Transverse colon (tissue), 4 donors: ENCODE measurements at regions not wholly inside any gene's neighbourhood (a gene's known extent, or its start where the extent isn't known, plus 50 kb on each side); places are given as distances from the start of the nearest gene placed in this dataset.

Experiments used
- DNase-seq: peaks from one replicate; pipeline ENCODE4 v3.0.0-alpha.2; 2019
- H3K27ac ChIP-seq, 4 donors: fragments of 200-600 bp; sonication (generic); 2 replicates each; pipeline ENCODE4 v1.5.1; 2016 to 2018; ENCODE audit warnings: inconsistent platforms in 4 of 4
- H3K27me3 ChIP-seq: fragments of 200-600 bp; sonication (generic); 2 replicates; pipeline ENCODE4 v1.5.1; 2017; ENCODE audit warnings: inconsistent platforms
- H3K36me3 ChIP-seq, 4 donors: fragments of 200-600 bp; sonication (generic); 2 replicates each; pipeline ENCODE4 v1.5.1; 2017 to 2019; ENCODE audit warnings: inconsistent platforms in 4 of 4
- H3K4me1 ChIP-seq, 4 donors: fragments of 200-600 bp; sonication (generic); 2 replicates each; pipeline ENCODE4 v1.5.1; 2017 to 2020; ENCODE audit warnings: inconsistent platforms in 4 of 4
- H3K4me3 ChIP-seq, 4 donors: fragments of 200-600 bp; sonication (generic); 1 replicate in 1 of 4; 2 replicates in 3 of 4; pipeline versions ENCODE4 v1.5.1 to v1.6.1; 2017 to 2019; ENCODE audit warnings: inconsistent platforms in 4 of 4
- H3K9me3 ChIP-seq, 2 donors: fragments of 200-600 bp; sonication (generic); 2 replicates each; pipeline ENCODE4 v1.5.1; 2017 to 2019; ENCODE audit warnings: inconsistent platforms in 2 of 2
- EP300 ChIP-seq: sonication (generic); formaldehyde crosslinking; IDR thresholded peaks from one replicate; pipeline ENCODE4 v1.6.1; 2017; ENCODE audit warnings: antibody characterized with exemption, low read depth
- POLR2A ChIP-seq: fragments of 450-650 bp; IDR thresholded peaks from one replicate; pipeline ENCODE4 v1.6.1; 2016; ENCODE audit warnings: antibody characterized with exemption, mild to moderate bottlenecking, moderate library complexity
- POLR2AphosphoS5 ChIP-seq, 3 donors: sonication (generic); formaldehyde crosslinking; IDR thresholded peaks; one replicate each; pipeline ENCODE4 v1.6.1; 2016; ENCODE audit warnings: antibody characterized with exemption in 3 of 3
- WGBS, 2 donors: methylation state at CpG; one replicate each; pipeline ENCODE4 v1.1.5; 2018; ENCODE audit warnings: low coverage in 1 of 2; 5-methylcytosine and 5-hydroxymethylcytosine counted together
- in situ Hi-C, 4 donors: fragments of 200-750 bp; cut with MboI; loops; one replicate each; pipeline versions ENCODE4 v1.15.0 to v1.15.1; 2017; ENCODE audit warnings: low sequenced_read_pairs in 3 of 4, low pct_ligation_motif_present in 1 of 4, low pct_unique_long_range_greater_than_20kb in 1 of 4
- intact Hi-C: fragments of 100-400 bp; cut with DNase I; formaldehyde crosslinking; loops from one replicate; pipeline ENCODE4 v1.15.1; 2023; ENCODE audit warnings: low total_unique reads
- TF ChIP-seq, protein P1 (sequence below), 5 experiments: fragments of 200-600 bp in 3 of 5; fragments of 450-650 bp in 2 of 5; sonication (generic) in 3 of 5; IDR thresholded peaks; 1 replicate in 2 of 5; 2 replicates in 3 of 5; pipeline ENCODE4 v1.5.1; 2016 to 2017; ENCODE audit warnings: antibody characterized with exemption in 5 of 5, inconsistent platforms in 3 of 5, mild to moderate bottlenecking in 2 of 5, moderate library complexity in 1 of 5

DNA sequence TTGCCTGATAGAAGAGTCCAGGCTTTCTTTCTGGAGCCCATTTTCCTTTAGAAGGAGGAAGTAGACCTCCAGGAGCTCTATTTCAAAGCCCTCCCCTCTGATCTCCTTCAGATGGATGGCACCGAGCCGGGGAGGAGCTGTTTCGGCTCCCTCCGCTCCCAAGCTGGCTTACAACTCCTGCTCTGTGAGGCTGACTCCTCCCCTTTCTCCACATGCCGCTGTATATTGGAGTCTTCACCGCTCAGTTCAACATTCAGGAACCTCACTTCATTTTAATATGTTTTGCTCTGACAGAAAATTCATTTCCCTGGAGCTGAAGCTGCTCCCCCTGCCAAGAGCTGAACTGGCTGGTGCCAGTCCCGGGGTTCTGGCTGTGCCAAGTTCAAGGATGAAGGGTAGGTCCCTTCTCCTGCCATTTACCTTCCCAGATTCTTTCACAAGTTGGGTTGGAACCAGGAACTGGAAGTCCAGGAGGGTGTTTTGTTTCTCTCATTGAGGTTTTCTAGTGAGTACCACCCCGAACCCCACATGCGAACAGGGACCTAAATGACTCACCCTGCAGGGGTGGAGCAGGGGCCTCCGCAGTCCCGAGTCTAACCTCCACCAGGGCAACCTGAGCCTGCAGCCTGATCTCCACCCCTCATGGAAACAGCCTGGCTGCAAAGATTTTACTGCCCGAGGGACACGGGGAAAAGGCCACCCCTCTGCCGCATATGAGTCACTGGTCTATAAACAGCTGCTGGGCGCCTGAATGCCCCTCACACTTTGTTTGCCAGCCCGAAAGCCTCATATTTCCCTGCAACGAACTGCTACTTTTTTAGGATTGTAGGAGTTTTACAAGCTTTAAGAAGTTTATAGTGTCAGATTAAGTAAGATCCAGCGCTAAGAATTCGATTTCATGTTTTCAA, 68.6 kb upstream of the FOXA2 start:
- intact Hi-C loops (no loop called here), in situ Hi-C loops (no loop called here)
- H3K36me3 ChIP-seq, result no peaks in the 10 kb centered on the region
- H3K27ac ChIP-seq, result no peak overlapping the region
- 7 to 36% methylated on average over 10 to 19 of the region's 19 CpGs for WGBS, 2 donors
- H3K27me3 ChIP-seq, result peaks cover 21% of the 10 kb centered on the region
- no peak overlapping the region for H3K4me3 ChIP-seq
- TF ChIP-seq POLR2A (no peak), POLR2AphosphoS5 (IDR thresholded peaks at IDR 0.05) (no peak), EP300 (no peak)
- TF ChIP-seq, protein P1, sequence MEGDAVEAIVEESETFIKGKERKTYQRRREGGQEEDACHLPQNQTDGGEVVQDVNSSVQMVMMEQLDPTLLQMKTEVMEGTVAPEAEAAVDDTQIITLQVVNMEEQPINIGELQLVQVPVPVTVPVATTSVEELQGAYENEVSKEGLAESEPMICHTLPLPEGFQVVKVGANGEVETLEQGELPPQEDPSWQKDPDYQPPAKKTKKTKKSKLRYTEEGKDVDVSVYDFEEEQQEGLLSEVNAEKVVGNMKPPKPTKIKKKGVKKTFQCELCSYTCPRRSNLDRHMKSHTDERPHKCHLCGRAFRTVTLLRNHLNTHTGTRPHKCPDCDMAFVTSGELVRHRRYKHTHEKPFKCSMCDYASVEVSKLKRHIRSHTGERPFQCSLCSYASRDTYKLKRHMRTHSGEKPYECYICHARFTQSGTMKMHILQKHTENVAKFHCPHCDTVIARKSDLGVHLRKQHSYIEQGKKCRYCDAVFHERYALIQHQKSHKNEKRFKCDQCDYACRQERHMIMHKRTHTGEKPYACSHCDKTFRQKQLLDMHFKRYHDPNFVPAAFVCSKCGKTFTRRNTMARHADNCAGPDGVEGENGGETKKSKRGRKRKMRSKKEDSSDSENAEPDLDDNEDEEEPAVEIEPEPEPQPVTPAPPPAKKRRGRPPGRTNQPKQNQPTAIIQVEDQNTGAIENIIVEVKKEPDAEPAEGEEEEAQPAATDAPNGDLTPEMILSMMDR (IDR thresholded peaks at IDR 0.05), result no peak
- H3K4me1 ChIP-seq, result peaks cover 0 to 11% (median 6%) of the 10 kb centered on the region in 4 donors
- no peak for DNase-seq
- no peaks in the 10 kb centered on the region for H3K9me3 ChIP-seq

DNA sequence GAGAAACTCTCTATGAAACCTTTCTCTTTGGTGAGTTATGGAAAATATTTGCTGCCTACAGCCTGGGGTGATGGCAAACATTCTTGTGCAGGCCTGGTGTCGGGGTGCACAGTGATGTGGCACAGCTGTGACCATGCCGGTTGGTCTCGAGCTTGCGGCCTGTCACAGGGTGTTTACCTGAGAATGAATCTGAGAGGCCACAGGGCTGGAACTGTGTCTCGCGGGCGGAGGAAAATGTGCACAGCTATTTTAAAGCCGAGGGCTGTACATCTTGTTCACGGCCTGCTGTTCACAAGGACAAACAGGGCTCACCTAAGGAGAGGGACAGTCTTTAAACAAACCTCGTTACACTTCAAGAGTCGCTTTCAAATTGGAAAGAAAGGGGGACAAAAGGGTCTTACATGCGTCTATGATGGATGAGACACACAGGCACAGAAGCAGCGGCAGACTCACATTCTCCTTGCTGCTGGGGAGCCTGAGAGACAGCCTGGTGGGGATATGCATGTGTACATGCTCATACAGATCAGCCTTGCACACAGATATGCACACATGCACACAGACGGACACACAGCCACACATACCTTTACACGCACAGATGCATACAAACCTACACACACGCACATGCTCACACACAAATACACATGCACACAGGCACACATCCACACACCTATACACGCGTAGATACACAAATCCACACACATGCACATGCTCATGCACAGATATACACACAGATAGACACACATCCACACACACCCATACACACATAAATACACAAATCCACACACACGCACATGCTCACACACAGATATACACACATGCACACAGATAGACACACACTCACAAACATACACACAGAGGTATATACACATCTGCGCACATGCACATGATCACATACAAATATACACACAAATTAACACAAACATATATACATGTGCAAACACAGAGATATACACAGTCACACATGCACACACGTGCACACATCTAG, 69.6 kb upstream of the FOXA2 start:
- H3K9me3 ChIP-seq, result no peaks in the 10 kb centered on the region
- no peak overlapping the region for H3K27ac ChIP-seq
- in situ Hi-C loops (no loop called here), intact Hi-C loops (no loop called here)
- 79 to 87% methylated on average over 6 to 21 of the region's 21 CpGs for WGBS, 2 donors
- peaks cover 0 to 11% (median 6%) of the 10 kb centered on the region in 4 donors for H3K4me1 ChIP-seq
- TF ChIP-seq POLR2AphosphoS5 (IDR thresholded peaks at IDR 0.05) (no peak), EP300 (no peak), POLR2A (no peak)
- TF ChIP-seq, protein P1 (IDR thresholded peaks at IDR 0.05), result no peak
- peaks cover 21% of the 10 kb centered on the region for H3K27me3 ChIP-seq
- no peak for DNase-seq
- H3K36me3 ChIP-seq, result no peaks in the 10 kb centered on the region
- H3K4me3 ChIP-seq, result no peak overlapping the region

- no peaks in the 10 kb centered on the region for H3K36me3 ChIP-seq
- peaks cover 13% of the 10 kb centered on the region for H3K27me3 ChIP-seq
- no peak for DNase-seq
- H3K4me3 ChIP-seq, result no peak overlapping the region
- 54% methylated on average over 4 of the region's 4 CpGs; no CpG with 5 or more reads in 1 of the 2 donors for WGBS, 2 donors
- TF ChIP-seq, protein P1 (IDR thresholded peaks at IDR 0.05), result no peak
- TF ChIP-seq EP300 (no peak), POLR2AphosphoS5 (IDR thresholded peaks at IDR 0.05) (no peak), POLR2A (no peak)
- H3K9me3 ChIP-seq, result no peaks in the 10 kb centered on the region
- intact Hi-C loops, result no loop called here
- in situ Hi-C loops, result no loop called here
- H3K4me1 ChIP-seq, result no peaks in the 10 kb centered on the region
- no peak overlapping the region for H3K27ac ChIP-seq
Measured at GRCh38 chr20:22663528-22664025, 79.2 kb upstream of the FOXA2 start.

- no peak overlapping the region for H3K4me3 ChIP-seq
- H3K27ac ChIP-seq, result no peak overlapping the region
- H3K4me1 ChIP-seq, result no peaks in the 10 kb centered on the region
- in situ Hi-C loops, result no loop called here
- TF ChIP-seq, protein P1 (IDR thresholded peaks at IDR 0.05), result no peak
- intact Hi-C loops, result no loop called here
- H3K36me3 ChIP-seq, result no peaks in the 10 kb centered on the region
- peaks cover 0 to 8% of the 10 kb centered on the region in 2 donors for H3K9me3 ChIP-seq
- H3K27me3 ChIP-seq, result peaks cover 26% of the 10 kb centered on the region
- DNase-seq, result no peak
- WGBS, 2 donors, result 81 to 88% methylated on average over 1 of the region's 1 CpG
Measured at GRCh38 chr20:22667198-22667597, 82.8 kb upstream of the FOXA2 start.
